Activated naive CD4-positive, alpha-beta T cell treated with anti-CD3 and anti-CD28 coated beads, Interleukin-2, amount 50 U/mL, for 16 hours (primary cell): ENCODE measurements at regions not wholly inside any gene's neighbourhood (a gene's known extent, or its start where the extent isn't known, plus 50 kb on each side); places are given as distances from the start of the nearest gene placed in this dataset.

ENCODE experiments used
- DNase-seq: peaks from one replicate; pipeline ENCODE4 v3.0.0-alpha.2; 2020

GRCh38 chr6:5946701-5947100 lies 60.0 kb downstream of the NRN1 start:
- DNase-seq = no peak

- DNase-seq = no peak
Observed at GRCh38 chr6:5946181-5946580, 60.5 kb downstream of the NRN1 start.

GRCh38 chr6:5943591-5943990 lies 63.1 kb downstream of the NRN1 start:
- DNase-seq = no peak

- no peak for DNase-seq
Observed at GRCh38 chr6:5942591-5942990, 64.1 kb downstream of the NRN1 start.

- no peak for DNase-seq
Observed at GRCh38 chr6:5941188-5941587, 65.5 kb downstream of the NRN1 start.

- no peak for DNase-seq
Observed at GRCh38 chr6:5938934-5939333, 67.8 kb downstream of the NRN1 start.

GRCh38 chr6:5937936-5938706 lies 68.6 kb downstream of the NRN1 start:
- DNase-seq = no peak

- no peak for DNase-seq
Observed at GRCh38 chr6:5937169-5937909, 69.4 kb downstream of the NRN1 start.

GRCh38 chr6:5936631-5937030 lies 70.1 kb downstream of the NRN1 start:
- DNase-seq = no peak

GRCh38 chr6:5936140-5936539 lies 70.6 kb downstream of the NRN1 start:
- no peak for DNase-seq

- DNase-seq = no peak
Observed at GRCh38 chr6:5930968-5931367, 75.8 kb downstream of the NRN1 start.

GRCh38 chr6:5930143-5930770 lies 76.5 kb downstream of the NRN1 start:
- DNase-seq = no peak

GRCh38 chr6:5923840-5924239 lies 82.9 kb downstream of the NRN1 start:
- DNase-seq = no peak

GRCh38 chr6:5922230-5922629 lies 84.5 kb downstream of the NRN1 start:
- no peak for DNase-seq

GRCh38 chr6:5909721-5910120 lies 97.0 kb downstream of the NRN1 start:
- no peak for DNase-seq

GRCh38 chr6:5906842-5907241 lies 99.9 kb downstream of the NRN1 start:
- DNase-seq = no peak

GRCh38 chr6:5906340-5906670 lies 100.4 kb downstream of the NRN1 start:
- DNase-seq = no peak

GRCh38 chr6:5905431-5906339 lies 101.0 kb downstream of the NRN1 start:
- DNase-seq = no peak

- no peak for DNase-seq
Observed at GRCh38 chr6:5904532-5904931, 102.2 kb downstream of the NRN1 start.

- DNase-seq = no peak
Observed at GRCh38 chr6:5899216-5900045, 107.3 kb downstream of the NRN1 start.

- DNase-seq = no peak
Observed at GRCh38 chr6:5898563-5898962, 108.2 kb downstream of the NRN1 start.

GRCh38 chr6:5898102-5898501 lies 108.6 kb downstream of the NRN1 start:
- no peak for DNase-seq
